HCT116 (cell line): ENCODE measurements at regions not wholly inside any gene's neighbourhood (a gene's known extent, or its start where the extent isn't known, plus 50 kb on each side); places are given as distances from the start of the nearest gene placed in this dataset.

Experiments used
- ATAC-seq: fragments of 200-7000 bp; cut with Tn5 transposase; 2 replicates; pipeline ENCODE4 v1.9.1; 2020; ENCODE audit warnings: mild to moderate bottlenecking, moderate library complexity
- BruUV-seq: library from RNA; stranded (reverse); fragments of 400-500 nt; replicated peaks from 2 replicates; lab custom pipeline; 2021; lab: Mats Ljungman, UMichigan
- CTCF ChIA-PET: fragments of 300-600 bp; sonication (Branson Sonifier 250); formaldehyde crosslinking; loops from one replicate; lab custom pipeline; 2021; ENCODE audit warnings: antibody characterized with exemption; lab: Charles Lee
- POLR2A ChIA-PET: fragments of 300-600, 350-600 bp; sonication (Branson Sonifier 250); formaldehyde crosslinking; loops from one replicate; lab custom pipeline; 2021; ENCODE audit warnings: antibody characterized with exemption; lab: Charles Lee
- RAD21 ChIA-PET, 2 experiments: fragments of 300-600 bp; sonication (Branson Sonifier 250); formaldehyde crosslinking; loops; one replicate each; lab custom pipeline; 2023; ENCODE audit warnings: low total read pairs in 2 of 2; ENCODE audit not compliant: uncharacterized antibody in 2 of 2, unreplicated experiment in 2 of 2, low non-redundant PET in 1 of 2; lab: Charles Lee
- DNase-seq: peaks from one replicate; pipeline ENCODE4 v3.0.0-alpha.2; 2010; ENCODE audit warnings: low read depth, low spot score
- H2AFZ ChIP-seq: fragments of 200-600 bp; shearing (Covaris generic), sonication (generic); 2 replicates; pipeline ENCODE4 v1.6.1; 2017; ENCODE audit warnings: low read depth, mixed run types, mixed read lengths, antibody characterized with exemption, low read length; ENCODE audit not compliant: poor library complexity, severe bottlenecking
- H3K27ac ChIP-seq: 2 replicates; pipeline ENCODE4 v1.5.1; 2012; ENCODE audit warnings: low read depth, low read length
- H3K27me3 ChIP-seq: fragments of 200-600 bp; sonication (generic); 2 replicates; pipeline ENCODE4 v1.6.1; 2016; ENCODE audit warnings: mixed run types, low read length, mixed read lengths; ENCODE audit not compliant: insufficient read depth
- H3K36me3 ChIP-seq, 2 experiments: fragments of 200-500 bp in 1 of 2; fragments of 200-600 bp in 1 of 2; sonication (Bioruptor generic) in 1 of 2; sonication (generic) in 1 of 2; 2 replicates each; pipeline versions ENCODE4 v1.5.1 to v1.6.1; 2014 to 2016; ENCODE audit warnings: low read length in 2 of 2, inconsistent platforms in 1 of 2, mixed read lengths in 1 of 2, mixed run types in 1 of 2; ENCODE audit not compliant: insufficient read depth in 2 of 2, control insufficient read depth in 1 of 2
- H3K4me1 ChIP-seq, 2 experiments: fragments of 200-600 bp in 1 of 2; sonication (generic) in 1 of 2; 2 replicates each; pipeline versions ENCODE4 v1.5.1 to v1.6.1; 2012 to 2017; ENCODE audit warnings: low read length in 2 of 2, inconsistent platforms in 1 of 2, mild to moderate bottlenecking in 1 of 2, mixed read lengths in 1 of 2, mixed run types in 1 of 2, moderate library complexity in 1 of 2; ENCODE audit not compliant: insufficient read depth in 2 of 2, control insufficient read depth in 1 of 2
- H3K4me2 ChIP-seq: fragments of 200-600 bp; sonication (generic); 2 replicates; pipeline ENCODE4 v1.6.1; 2017; ENCODE audit warnings: mixed run types, low read length, mixed read lengths
- H3K4me3 ChIP-seq, 2 experiments: fragments of 200-600 bp in 1 of 2; sonication (generic) in 1 of 2; replicated peaks in 1 of 2; 2 replicates each; pipeline ENCODE4 v1.5.1; 2011 to 2016; ENCODE audit warnings: low read length in 2 of 2, control low read depth in 1 of 2, low read depth in 1 of 2, mild to moderate bottlenecking in 1 of 2, mixed read lengths in 1 of 2, mixed run types in 1 of 2
- H3K79me2 ChIP-seq: fragments of 200-600 bp; sonication (generic); 2 replicates; pipeline ENCODE4 v1.6.1; 2017; ENCODE audit warnings: mild to moderate bottlenecking, mixed run types, low read length, moderate library complexity, mixed read lengths; ENCODE audit not compliant: insufficient read depth
- H3K9ac ChIP-seq: fragments of 200-600 bp; sonication (generic); 2 replicates; pipeline ENCODE4 v1.6.1; 2016; ENCODE audit warnings: low read length, mixed read lengths
- H3K9me2 ChIP-seq: fragments of 200-600 bp; sonication (generic), shearing (Covaris generic); 2 replicates; pipeline ENCODE4 v1.6.1; 2017; ENCODE audit warnings: mixed run types, mild to moderate bottlenecking, moderate library complexity; ENCODE audit not compliant: insufficient read depth
- H3K9me3 ChIP-seq, 2 experiments: fragments of 200-500 bp in 1 of 2; fragments of 200-600 bp in 1 of 2; sonication (Bioruptor generic) in 1 of 2; sonication (generic) in 1 of 2; 2 replicates each; pipeline ENCODE4 v1.6.1; 2014 to 2017; ENCODE audit warnings: low read length in 2 of 2, mixed read lengths in 2 of 2, inconsistent platforms in 1 of 2, low read depth in 1 of 2, mild to moderate bottlenecking in 1 of 2, mixed run types in 1 of 2, moderate library complexity in 1 of 2; ENCODE audit not compliant: control insufficient read depth in 1 of 2, insufficient read depth in 1 of 2
- H4K20me1 ChIP-seq: fragments of 200-600 bp; sonication (generic), shearing (Covaris generic); 2 replicates; pipeline ENCODE4 v1.6.1; 2017; ENCODE audit warnings: mixed run types, mild to moderate bottlenecking, moderate library complexity; ENCODE audit not compliant: insufficient read depth
- CEBPB ChIP-seq: IDR thresholded peaks from 2 replicates; pipeline ENCODE4 v1.6.1; 2012; ENCODE audit warnings: low read depth
- EGR1 ChIP-seq: IDR thresholded peaks from 2 replicates; pipeline ENCODE4 v1.6.1; 2012; ENCODE audit warnings: low read depth
- ELF1 ChIP-seq: IDR thresholded peaks from 2 replicates; pipeline ENCODE4 v1.6.1; 2012; ENCODE audit warnings: low read depth, borderline replicate concordance
- EZH2phosphoT487 ChIP-seq: fragments of 200-600 bp; IDR thresholded peaks from 2 replicates; pipeline ENCODE4 v1.6.1; 2018; ENCODE audit warnings: antibody characterized with exemption, borderline replicate concordance
- JUND ChIP-seq: IDR thresholded peaks from 2 replicates; pipeline ENCODE4 v1.6.1; 2012
- POLR2A ChIP-seq: IDR thresholded peaks from 2 replicates; pipeline ENCODE4 v1.7.0; 2011; ENCODE audit warnings: borderline replicate concordance; ENCODE audit not compliant: insufficient read depth, insufficient read length; ENCODE audit errors: extremely low read depth
- POLR2AphosphoS5 ChIP-seq: IDR thresholded peaks from 2 replicates; pipeline ENCODE4 v1.6.1; 2011; ENCODE audit warnings: mild to moderate bottlenecking, low read depth, low read length, moderate library complexity
- RAD21 ChIP-seq: IDR thresholded peaks from 2 replicates; pipeline ENCODE4 v1.6.1; 2012; ENCODE audit warnings: low read depth, mild to moderate bottlenecking
- SIN3A ChIP-seq: IDR thresholded peaks from 2 replicates; pipeline ENCODE4 v1.6.1; 2012; ENCODE audit warnings: low read depth
- SRF ChIP-seq: IDR thresholded peaks from 2 replicates; pipeline ENCODE4 v1.6.1; 2012; ENCODE audit warnings: low read depth
- ZFX ChIP-seq: fragments of 450-650 bp; IDR thresholded peaks from 2 replicates; pipeline ENCODE4 v1.6.1; 2017
- ZNF274 ChIP-seq: fragments of 200-500 bp; sonication (Bioruptor generic); IDR thresholded peaks from 2 replicates; pipeline ENCODE4 v1.6.1; 2014; ENCODE audit warnings: mild to moderate bottlenecking, low read depth, low read length, inconsistent platforms
- intact Hi-C: fragments of 100-400 bp; cut with micrococcal nuclease; formaldehyde crosslinking; loops from 2 replicates; pipeline ENCODE4 v1.10.0; 2022
- TF ChIP-seq, protein P1 (sequence below), 3 experiments: fragments of 200-600 bp in 1 of 3; sonication (generic) in 1 of 3; IDR thresholded peaks in 2 of 3; conservative IDR thresholded peaks in 1 of 3; 2 replicates each; pipeline ENCODE4 v1.5.1; 2012 to 2017; ENCODE audit warnings: low read depth in 2 of 3, low read length in 2 of 3, antibody characterized with exemption in 1 of 3, borderline replicate concordance in 1 of 3, control low read depth in 1 of 3, mild to moderate bottlenecking in 1 of 3, mixed read lengths in 1 of 3, mixed run types in 1 of 3, moderate library complexity in 1 of 3; ENCODE audit not compliant: insufficient read depth in 1 of 3
- TF ChIP-seq, protein P2 (sequence below): IDR thresholded peaks from 2 replicates; pipeline ENCODE4 v1.6.1; 2012; ENCODE audit warnings: low read depth
- TF ChIP-seq, protein P3 (sequence below): IDR thresholded peaks from 2 replicates; pipeline ENCODE4 v1.6.1; 2012
- TF ChIP-seq, protein P4 (sequence below): IDR thresholded peaks from 2 replicates; pipeline ENCODE4 v1.6.1; 2012

DNA sequence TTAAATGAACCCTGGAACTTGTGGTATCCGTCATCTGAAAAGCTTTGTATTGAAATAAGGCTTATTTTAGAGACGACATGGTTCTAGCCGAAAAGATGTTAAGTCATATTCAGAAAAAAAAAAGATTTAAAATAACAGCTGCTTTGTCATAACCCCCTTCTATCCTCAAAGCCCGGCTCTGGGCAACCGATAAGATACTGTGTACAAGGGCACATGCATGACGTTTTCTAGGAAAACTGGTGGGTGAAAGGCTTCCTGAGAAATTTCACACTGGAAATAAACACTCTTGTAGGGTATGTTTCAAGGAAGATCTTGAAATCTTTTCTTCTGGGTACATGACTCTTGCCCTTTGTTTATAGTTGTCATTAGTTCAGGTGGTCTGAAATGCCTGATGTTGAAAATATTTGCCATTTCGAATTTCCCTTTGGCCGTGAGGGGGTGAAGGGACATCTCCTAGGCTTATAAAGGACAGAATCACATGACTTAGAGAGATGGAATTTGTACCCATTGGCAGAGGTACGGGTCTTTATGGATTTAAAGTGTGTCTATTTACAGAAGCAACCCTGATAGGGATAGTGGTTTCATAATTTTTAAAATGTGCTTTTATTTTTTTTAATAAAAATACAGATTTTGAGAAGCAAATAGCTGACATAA is 232.5 kb downstream of the PTEN start:
- BruUV-seq: no TSS peak
- POLR2A ChIA-PET: no interaction called here
- Histone ChIP-seq H3K27me3 (no peaks in the 10 kb centered on the region), H3K9me2 (no peaks in the 10 kb centered on the region), H3K9me3 (no peaks in the 10 kb centered on the region), H3K9ac (no peak overlapping the region), H3K4me2 (no peak overlapping the region), H3K36me3 (no peaks in the 10 kb centered on the region), H2AFZ (no peak overlapping the region), H4K20me1 (no peaks in the 10 kb centered on the region), H3K27ac (no peak overlapping the region), H3K4me1 (no peaks in the 10 kb centered on the region), H3K79me2 (no peaks in the 10 kb centered on the region), H3K4me3 (no peak overlapping the region)
- TF ChIP-seq SIN3A (no peak), ZFX (no peak), JUND (no peak), ELF1 (no peak), CEBPB (no peak), POLR2A (no peak), SRF (no peak), POLR2AphosphoS5 (no peak), ZNF274 (no peak), EGR1 (no peak), RAD21 (no peak), EZH2phosphoT487 (no peak)
- TF ChIP-seq, protein P1, sequence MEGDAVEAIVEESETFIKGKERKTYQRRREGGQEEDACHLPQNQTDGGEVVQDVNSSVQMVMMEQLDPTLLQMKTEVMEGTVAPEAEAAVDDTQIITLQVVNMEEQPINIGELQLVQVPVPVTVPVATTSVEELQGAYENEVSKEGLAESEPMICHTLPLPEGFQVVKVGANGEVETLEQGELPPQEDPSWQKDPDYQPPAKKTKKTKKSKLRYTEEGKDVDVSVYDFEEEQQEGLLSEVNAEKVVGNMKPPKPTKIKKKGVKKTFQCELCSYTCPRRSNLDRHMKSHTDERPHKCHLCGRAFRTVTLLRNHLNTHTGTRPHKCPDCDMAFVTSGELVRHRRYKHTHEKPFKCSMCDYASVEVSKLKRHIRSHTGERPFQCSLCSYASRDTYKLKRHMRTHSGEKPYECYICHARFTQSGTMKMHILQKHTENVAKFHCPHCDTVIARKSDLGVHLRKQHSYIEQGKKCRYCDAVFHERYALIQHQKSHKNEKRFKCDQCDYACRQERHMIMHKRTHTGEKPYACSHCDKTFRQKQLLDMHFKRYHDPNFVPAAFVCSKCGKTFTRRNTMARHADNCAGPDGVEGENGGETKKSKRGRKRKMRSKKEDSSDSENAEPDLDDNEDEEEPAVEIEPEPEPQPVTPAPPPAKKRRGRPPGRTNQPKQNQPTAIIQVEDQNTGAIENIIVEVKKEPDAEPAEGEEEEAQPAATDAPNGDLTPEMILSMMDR (IDR thresholded peaks at IDR 0.05 in 2 of 3, conservative IDR thresholded peaks at IDR 0.05 in 1 of 3; ENCODE audit: borderline replicate concordance in 1 of 3, insufficient read depth in 1 of 3, low read depth in 2 of 3, low read length in 2 of 3): no peak
- TF ChIP-seq, protein P2, sequence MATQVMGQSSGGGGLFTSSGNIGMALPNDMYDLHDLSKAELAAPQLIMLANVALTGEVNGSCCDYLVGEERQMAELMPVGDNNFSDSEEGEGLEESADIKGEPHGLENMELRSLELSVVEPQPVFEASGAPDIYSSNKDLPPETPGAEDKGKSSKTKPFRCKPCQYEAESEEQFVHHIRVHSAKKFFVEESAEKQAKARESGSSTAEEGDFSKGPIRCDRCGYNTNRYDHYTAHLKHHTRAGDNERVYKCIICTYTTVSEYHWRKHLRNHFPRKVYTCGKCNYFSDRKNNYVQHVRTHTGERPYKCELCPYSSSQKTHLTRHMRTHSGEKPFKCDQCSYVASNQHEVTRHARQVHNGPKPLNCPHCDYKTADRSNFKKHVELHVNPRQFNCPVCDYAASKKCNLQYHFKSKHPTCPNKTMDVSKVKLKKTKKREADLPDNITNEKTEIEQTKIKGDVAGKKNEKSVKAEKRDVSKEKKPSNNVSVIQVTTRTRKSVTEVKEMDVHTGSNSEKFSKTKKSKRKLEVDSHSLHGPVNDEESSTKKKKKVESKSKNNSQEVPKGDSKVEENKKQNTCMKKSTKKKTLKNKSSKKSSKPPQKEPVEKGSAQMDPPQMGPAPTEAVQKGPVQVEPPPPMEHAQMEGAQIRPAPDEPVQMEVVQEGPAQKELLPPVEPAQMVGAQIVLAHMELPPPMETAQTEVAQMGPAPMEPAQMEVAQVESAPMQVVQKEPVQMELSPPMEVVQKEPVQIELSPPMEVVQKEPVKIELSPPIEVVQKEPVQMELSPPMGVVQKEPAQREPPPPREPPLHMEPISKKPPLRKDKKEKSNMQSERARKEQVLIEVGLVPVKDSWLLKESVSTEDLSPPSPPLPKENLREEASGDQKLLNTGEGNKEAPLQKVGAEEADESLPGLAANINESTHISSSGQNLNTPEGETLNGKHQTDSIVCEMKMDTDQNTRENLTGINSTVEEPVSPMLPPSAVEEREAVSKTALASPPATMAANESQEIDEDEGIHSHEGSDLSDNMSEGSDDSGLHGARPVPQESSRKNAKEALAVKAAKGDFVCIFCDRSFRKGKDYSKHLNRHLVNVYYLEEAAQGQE: no peak
- TF ChIP-seq, protein P3, sequence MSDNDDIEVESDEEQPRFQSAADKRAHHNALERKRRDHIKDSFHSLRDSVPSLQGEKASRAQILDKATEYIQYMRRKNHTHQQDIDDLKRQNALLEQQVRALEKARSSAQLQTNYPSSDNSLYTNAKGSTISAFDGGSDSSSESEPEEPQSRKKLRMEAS: no peak
- TF ChIP-seq, protein P4, sequence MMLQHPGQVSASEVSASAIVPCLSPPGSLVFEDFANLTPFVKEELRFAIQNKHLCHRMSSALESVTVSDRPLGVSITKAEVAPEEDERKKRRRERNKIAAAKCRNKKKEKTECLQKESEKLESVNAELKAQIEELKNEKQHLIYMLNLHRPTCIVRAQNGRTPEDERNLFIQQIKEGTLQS: no peak
- CTCF ChIA-PET: no interaction called here
- RAD21 ChIA-PET: no interaction called here
- DNase-seq (no peak), ATAC-seq (no peak)
- intact Hi-C loops: no loop called here
